ENCODE measurements at regions not wholly inside any gene's neighbourhood (a gene's known extent, or its start where the extent isn't known, plus 50 kb on each side); places are given as distances from the start of the nearest gene placed in this dataset.

DNA sequence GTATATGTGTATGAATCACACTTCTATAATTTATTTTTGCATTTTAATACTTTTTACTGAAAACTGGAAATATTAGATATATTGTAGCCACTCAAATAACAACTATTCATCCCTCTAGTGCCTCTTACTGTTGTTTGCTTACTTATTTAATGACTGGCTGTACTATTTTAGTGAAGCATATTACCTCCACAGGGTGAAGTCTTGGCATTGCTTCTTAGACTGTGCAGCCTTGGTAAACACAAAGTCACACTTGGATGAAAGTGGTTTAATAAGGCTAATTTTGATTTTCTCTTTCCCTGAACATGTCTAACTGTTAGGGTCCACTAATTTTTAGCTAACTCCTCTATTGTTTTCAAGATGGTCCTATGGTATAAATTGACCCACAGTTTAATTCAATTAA lies 1043.2 kb upstream of the ADGRB3 start:
- DNase-seq (ENCODE audit: low read depth) = no peak

DNA sequence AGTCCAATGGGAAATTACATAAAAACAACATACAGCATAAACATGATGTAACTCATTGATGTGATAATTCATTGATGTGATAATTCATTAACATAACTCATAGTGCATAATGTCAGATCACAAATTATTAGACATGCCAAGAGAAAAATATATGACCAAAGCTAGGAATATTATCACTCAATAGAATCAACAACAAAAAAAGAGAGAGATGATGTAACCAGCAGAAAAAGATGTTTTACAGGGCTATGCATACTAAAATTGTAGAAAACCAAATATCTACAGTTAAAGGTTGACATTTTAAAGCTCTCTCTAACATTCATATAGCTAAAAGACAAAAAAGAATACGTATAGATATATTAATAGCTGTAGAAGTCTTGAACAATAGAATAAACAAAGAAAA lies 1067.2 kb upstream of the ADGRB3 start:
- TF ChIP-seq, protein P1, sequence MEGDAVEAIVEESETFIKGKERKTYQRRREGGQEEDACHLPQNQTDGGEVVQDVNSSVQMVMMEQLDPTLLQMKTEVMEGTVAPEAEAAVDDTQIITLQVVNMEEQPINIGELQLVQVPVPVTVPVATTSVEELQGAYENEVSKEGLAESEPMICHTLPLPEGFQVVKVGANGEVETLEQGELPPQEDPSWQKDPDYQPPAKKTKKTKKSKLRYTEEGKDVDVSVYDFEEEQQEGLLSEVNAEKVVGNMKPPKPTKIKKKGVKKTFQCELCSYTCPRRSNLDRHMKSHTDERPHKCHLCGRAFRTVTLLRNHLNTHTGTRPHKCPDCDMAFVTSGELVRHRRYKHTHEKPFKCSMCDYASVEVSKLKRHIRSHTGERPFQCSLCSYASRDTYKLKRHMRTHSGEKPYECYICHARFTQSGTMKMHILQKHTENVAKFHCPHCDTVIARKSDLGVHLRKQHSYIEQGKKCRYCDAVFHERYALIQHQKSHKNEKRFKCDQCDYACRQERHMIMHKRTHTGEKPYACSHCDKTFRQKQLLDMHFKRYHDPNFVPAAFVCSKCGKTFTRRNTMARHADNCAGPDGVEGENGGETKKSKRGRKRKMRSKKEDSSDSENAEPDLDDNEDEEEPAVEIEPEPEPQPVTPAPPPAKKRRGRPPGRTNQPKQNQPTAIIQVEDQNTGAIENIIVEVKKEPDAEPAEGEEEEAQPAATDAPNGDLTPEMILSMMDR (IDR thresholded peaks at IDR 0.05; ENCODE audit: control insufficient read depth, insufficient read depth, low read depth, low read length, missing control alignments) = no peak
- DNase-seq (ENCODE audit: low read depth) = no peak
- no peak overlapping the region for H3K4me3 ChIP-seq (ENCODE audit: control insufficient read depth, low read depth, low read length)

More for the DNA sequence above, 1043.2 kb upstream of the ADGRB3 start:
- no peak overlapping the region for H3K4me3 ChIP-seq (ENCODE audit: control insufficient read depth, low read depth, low read length)
- TF ChIP-seq, protein P1 (IDR thresholded peaks at IDR 0.05; ENCODE audit: control insufficient read depth, insufficient read depth, low read depth, low read length, missing control alignments) = no peak

DNA sequence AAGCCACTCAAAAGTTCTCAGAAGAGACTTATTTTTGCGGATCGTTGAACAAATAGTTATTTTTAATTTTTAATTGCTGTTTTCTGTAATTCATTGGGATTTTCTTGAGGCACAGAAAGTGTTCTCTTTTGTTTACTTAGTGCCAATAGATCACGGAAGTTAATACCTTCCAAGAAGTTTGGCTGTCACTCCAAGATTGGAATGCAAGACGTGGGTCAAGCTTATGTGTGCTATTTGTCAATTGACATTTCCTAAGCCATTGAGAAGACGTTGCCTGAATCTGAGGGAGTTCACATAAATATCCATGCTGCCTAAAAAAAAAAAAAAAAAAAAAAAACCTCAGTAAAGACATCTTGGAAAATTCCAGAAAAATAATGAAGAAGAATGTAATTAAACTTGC lies 1071.4 kb upstream of the ADGRB3 start:
- DNase-seq (ENCODE audit: low read depth) = no peak
- TF ChIP-seq, protein P1 (IDR thresholded peaks at IDR 0.05; ENCODE audit: control insufficient read depth, insufficient read depth, low read depth, low read length, missing control alignments) = no peak
- no peak overlapping the region for H3K4me3 ChIP-seq (ENCODE audit: control insufficient read depth, low read depth, low read length)

DNA sequence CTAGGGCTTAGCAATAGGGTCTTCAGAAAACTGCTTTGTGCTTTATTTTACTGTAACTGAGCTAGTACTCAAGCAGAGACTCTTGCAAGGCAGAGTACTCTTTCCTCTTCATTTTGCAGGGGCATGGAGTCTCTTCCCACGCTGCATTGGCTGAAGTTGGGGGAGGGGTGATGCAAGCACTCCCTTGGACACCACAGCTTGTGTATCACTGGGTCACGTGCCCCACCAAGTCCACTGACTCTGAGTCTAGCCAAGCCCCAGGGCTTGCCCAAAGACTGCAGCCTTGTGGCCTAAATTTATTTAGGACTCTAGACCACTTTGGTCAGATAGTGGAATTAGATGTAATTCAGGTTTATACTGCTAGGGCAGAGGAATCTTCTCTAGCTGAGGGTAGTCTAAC lies 1075.0 kb upstream of the ADGRB3 start:
- TF ChIP-seq, protein P1 (IDR thresholded peaks at IDR 0.05; ENCODE audit: control insufficient read depth, insufficient read depth, low read depth, low read length, missing control alignments) = no peak
- DNase-seq (ENCODE audit: low read depth) = no peak
- H3K4me3 ChIP-seq (ENCODE audit: control insufficient read depth, low read depth, low read length) = no peak overlapping the region

DNA sequence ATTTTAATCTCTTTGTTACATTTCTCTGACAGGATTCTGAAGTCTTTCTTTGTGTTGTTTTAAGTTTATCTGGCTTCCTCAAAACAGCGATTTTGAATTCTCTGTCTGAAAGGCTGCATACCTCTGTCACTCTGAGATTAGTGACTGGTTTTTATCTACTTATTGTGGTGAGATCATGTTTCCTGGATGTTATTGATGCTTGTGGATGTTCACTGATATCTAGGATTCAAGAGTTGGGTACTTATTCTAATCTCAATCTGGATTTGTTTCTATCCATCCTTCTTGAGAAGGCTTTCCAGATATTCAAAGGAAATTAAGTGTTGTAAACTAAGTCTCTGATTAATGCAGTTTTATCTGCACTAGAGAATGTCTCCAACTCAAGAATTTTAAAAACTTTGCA lies 1076.1 kb upstream of the ADGRB3 start:
- H3K4me3 ChIP-seq (ENCODE audit: control insufficient read depth, low read depth, low read length) = no peak overlapping the region
- TF ChIP-seq, protein P1 (IDR thresholded peaks at IDR 0.05; ENCODE audit: control insufficient read depth, insufficient read depth, low read depth, low read length, missing control alignments) = no peak
- DNase-seq (ENCODE audit: low read depth) = no peak

DNA sequence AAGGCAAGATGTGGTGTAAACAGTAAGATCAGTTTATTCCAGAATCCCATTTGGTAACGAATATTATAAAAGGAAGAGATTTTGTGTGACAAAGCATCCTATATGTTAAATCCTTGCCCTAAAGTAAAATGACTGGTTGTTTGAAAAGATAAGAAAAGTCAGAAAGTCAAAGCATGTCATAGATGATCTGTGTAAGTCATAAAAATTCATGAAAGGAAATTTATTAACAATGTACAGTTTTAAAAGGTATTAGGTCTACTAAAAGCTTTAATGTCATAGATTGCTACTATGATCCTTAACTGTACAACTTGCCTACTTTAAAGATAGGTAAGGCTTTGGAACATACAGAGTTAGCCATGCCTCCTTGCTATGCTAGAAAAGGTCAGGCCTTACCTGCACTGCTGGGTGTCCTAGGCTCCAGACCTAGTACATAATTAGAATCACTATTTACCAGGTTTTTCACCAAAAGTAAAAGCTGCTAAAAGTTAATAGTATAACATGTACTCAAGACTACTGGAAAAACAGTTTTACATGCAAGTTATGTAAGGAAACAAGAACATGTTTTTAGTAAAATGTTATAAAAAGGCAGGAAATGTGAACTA lies 1090.1 kb upstream of the ADGRB3 start:
- DNase-seq (ENCODE audit: low read depth) = no peak
- TF ChIP-seq, protein P1 (IDR thresholded peaks at IDR 0.05; ENCODE audit: control insufficient read depth, insufficient read depth, low read depth, low read length, missing control alignments) = no peak
- H3K4me3 ChIP-seq (ENCODE audit: control insufficient read depth, low read depth, low read length) = no peak overlapping the region

DNA sequence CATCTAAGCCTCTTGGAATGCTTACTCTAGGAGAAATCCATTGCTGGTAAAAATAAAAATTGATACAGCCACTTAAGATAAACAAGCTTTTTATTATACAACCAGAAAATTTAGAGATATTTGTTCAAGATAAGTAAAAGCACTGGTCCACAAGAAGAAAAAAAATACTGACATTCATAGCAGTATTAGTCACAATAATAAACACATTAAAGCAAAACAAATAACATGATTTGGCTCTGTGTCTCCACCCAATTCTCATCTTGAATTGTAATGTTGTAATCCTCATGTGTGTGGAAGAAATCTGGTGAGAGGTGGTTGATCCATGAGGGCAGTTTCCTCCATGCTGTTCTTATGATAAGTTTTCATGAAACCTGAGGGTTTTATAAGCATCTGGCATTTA lies 1093.5 kb upstream of the ADGRB3 start:
- TF ChIP-seq, protein P1 (IDR thresholded peaks at IDR 0.05; ENCODE audit: control insufficient read depth, insufficient read depth, low read depth, low read length, missing control alignments) = no peak
- H3K4me3 ChIP-seq (ENCODE audit: control insufficient read depth, low read depth, low read length) = no peak overlapping the region

More for the DNA sequence above, 1093.5 kb upstream of the ADGRB3 start:
- no peak for DNase-seq (ENCODE audit: low read depth)

Data from AG09309 (cell line).